Fibroblast of villous mesenchyme (primary cell): ENCODE measurements at regions not wholly inside any gene's neighbourhood (a gene's known extent, or its start where the extent isn't known, plus 50 kb on each side); places are given as distances from the start of the nearest gene placed in this dataset.
"Not testable (repeated sequence)": the region's sequence is repeated elsewhere in the genome, so short reads cannot be mapped to it uniquely, and the experiment has no call there.

Experiments
- DNase-seq: peaks from one replicate; pipeline ENCODE4 v3.0.0-alpha.2; 2010; ENCODE audit warnings: low read depth
- H3K4me3 ChIP-seq: 2 replicates; pipeline ENCODE4 v1.5.1; 2011; ENCODE audit warnings: low read depth, mild to moderate bottlenecking, low read length
- CTCF ChIP-seq: IDR thresholded peaks from 2 replicates; pipeline ENCODE4 v1.5.1; 2012; ENCODE audit warnings: low read depth, mild to moderate bottlenecking, low read length; ENCODE audit not compliant: insufficient read depth

- no peak overlapping the region for H3K4me3 ChIP-seq
- no peak for DNase-seq
- no peak for TF ChIP-seq CTCF
Measured at GRCh38 chr3:27560484-27561056, 76.4 kb upstream of the SLC4A7 start.

DNA sequence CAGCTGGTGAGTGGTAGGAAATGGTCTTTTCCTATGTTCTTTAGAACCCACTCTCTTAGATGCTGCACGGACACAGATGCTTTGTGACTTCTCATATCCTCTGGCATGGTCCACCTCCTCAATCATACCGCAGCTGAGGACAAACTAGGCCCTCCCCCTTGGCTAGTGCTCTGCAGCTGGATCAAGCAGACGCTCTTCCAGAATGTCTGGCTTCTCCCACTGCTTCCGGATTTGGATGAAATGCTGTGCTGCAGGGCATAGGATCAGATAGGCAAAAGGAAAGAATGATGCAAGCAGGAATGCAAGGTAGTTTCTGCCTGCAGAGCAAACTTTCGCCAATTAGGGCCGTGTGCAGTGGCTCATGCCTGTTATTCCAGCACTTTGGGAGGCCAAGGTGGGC, 75.7 kb upstream of the SLC4A7 start:
- TF ChIP-seq CTCF, result no peak
- DNase-seq, result peak; percentile 60
- H3K4me3 ChIP-seq, result no peak overlapping the region

DNA sequence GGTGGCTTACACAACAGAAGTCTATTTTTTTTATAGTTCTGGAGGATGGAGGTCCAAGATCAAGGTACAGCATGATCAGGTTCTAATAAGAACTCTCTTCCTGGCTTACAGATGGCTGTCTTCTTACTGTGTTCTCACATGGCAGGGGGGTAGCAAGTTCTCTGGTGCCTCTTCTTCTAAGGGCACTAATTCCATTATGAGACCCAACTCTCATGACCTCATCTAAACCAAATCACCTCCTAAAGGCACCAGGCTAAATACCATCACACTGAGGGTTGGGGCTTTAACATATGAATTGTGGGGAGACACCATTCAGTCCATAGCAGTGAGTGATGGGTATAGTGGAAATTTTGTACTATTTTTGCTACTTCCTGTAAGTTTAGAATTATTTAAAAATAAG, 75.2 kb upstream of the SLC4A7 start:
- no peak for DNase-seq
- TF ChIP-seq CTCF, result no peak
- no peak overlapping the region for H3K4me3 ChIP-seq

DNA sequence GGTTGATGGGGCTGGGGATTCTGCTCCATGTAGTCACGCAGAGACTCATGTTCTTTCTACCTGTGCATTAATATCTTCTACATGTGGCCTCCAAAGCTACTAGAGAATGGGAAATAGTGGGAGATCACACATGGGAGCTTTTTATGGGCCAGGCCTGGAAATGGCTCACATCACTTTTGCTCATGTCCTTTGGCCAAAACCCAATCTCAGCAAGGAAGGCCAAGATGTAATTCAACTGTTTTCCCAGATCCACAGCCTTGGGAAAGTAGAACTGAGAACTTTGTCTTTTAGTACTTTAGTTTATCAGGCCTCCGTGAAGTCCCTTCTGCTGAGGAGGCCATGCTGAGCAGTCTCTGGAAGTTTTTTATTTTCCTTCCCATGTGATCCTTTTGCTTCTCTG, 73.2 kb upstream of the SLC4A7 start:
- no peak overlapping the region for H3K4me3 ChIP-seq
- no peak for TF ChIP-seq CTCF
- DNase-seq, result no peak

GRCh38 chr3:27556887-27557286, 72.7 kb upstream of the SLC4A7 start:
- peak; percentile 51 for DNase-seq

GRCh38 chr3:27554706-27555105, 70.5 kb upstream of the SLC4A7 start:
- no peak for TF ChIP-seq CTCF
- DNase-seq, result no peak
- no peak overlapping the region for H3K4me3 ChIP-seq

More at GRCh38 chr3:27556887-27557286, 72.7 kb upstream of the SLC4A7 start:
- no peak overlapping the region for H3K4me3 ChIP-seq
- TF ChIP-seq CTCF, result no peak

DNA sequence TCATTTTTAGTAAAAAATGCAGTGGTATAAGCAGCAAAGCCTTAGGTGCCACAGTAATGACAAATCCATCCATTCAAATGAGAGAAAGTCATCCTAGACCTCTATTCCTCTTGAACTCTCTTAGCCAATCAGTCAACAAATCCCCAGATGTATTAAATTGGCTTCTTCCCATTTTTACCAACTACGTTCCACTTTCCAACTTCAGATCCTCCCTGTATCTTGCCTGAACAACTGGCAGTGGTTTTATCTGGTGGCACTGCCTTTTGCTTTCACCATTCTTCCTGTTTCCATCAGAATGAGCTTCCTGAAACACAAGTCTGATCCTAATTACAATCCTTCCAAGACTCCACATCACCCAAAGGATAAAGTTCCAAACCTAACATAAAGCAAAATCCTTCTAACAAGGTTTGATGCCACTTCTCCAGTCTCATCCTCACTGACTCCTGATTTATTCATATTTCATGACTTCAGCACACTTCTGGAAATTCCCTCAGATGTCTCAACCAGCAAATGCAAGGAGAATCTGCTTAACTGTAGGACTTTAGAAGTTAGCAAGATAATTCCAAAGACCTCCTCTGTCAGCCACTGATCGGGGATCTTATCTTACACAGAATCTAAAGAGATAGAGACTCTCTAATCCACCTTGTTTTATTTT, 69.8 kb upstream of the SLC4A7 start:
- no peak for DNase-seq
- no peak overlapping the region for H3K4me3 ChIP-seq
- no peak for TF ChIP-seq CTCF

- peak; percentile 12 for DNase-seq
- H3K4me3 ChIP-seq, result not testable (repeated sequence)
Measured at GRCh38 chr3:27552708-27553107, 68.5 kb upstream of the SLC4A7 start.

- H3K4me3 ChIP-seq, DNase-seq: not testable (repeated sequence)
Measured at GRCh38 chr3:27551413-27551812, 67.2 kb upstream of the SLC4A7 start.
